GM13977 (cell line): ENCODE measurements at regions not wholly inside any gene's neighbourhood (a gene's known extent, or its start where the extent isn't known, plus 50 kb on each side); places are given as distances from the start of the nearest gene placed in this dataset.
"Not testable (repeated sequence)": the region's sequence is repeated elsewhere in the genome, so short reads cannot be mapped to it uniquely, and the experiment has no call there.

Experiments
- DNase-seq: peaks from one replicate; pipeline ENCODE4 v3.0.0; 2012; ENCODE audit warnings: low spot score
- in situ Hi-C: fragments of 300-500 bp; cut with MboI; formaldehyde crosslinking; loops from one replicate; pipeline ENCODE4 v1.12.0; 2022; ENCODE audit warnings: low sequenced_read_pairs, low pct_unique_long_range_greater_than_20kb, mixed read lengths, inconsistent platforms; ENCODE audit not compliant: unreplicated experiment
- TF ChIP-seq, protein P1 (sequence below): IDR thresholded peaks from 2 replicates; pipeline ENCODE4 v1.5.1; 2012; ENCODE audit warnings: mild to moderate bottlenecking, control low read depth; ENCODE audit not compliant: insufficient read depth; ENCODE audit errors: extremely low read depth, missing control alignments

DNA sequence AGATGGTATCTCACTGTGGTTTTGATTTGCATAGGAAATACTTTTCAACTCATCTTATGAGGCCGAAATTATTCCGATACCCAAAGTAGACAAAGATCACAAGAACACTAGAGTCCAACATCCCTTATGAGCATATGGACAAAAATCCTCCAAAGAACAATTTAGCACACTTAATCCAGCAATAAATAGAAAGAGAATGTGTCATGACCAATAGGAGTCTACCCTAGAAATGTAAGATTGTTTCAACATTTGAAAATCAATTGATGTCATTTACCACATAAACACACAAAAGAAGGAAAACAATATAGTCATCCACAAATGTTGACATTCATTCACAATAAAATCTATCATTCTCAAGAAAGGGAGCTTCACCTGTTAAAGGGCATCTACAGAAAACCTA, 307.8 kb upstream of the SMIM21 start:
- no peak for DNase-seq
- in situ Hi-C loops, result no loop called here
- TF ChIP-seq, protein P1, sequence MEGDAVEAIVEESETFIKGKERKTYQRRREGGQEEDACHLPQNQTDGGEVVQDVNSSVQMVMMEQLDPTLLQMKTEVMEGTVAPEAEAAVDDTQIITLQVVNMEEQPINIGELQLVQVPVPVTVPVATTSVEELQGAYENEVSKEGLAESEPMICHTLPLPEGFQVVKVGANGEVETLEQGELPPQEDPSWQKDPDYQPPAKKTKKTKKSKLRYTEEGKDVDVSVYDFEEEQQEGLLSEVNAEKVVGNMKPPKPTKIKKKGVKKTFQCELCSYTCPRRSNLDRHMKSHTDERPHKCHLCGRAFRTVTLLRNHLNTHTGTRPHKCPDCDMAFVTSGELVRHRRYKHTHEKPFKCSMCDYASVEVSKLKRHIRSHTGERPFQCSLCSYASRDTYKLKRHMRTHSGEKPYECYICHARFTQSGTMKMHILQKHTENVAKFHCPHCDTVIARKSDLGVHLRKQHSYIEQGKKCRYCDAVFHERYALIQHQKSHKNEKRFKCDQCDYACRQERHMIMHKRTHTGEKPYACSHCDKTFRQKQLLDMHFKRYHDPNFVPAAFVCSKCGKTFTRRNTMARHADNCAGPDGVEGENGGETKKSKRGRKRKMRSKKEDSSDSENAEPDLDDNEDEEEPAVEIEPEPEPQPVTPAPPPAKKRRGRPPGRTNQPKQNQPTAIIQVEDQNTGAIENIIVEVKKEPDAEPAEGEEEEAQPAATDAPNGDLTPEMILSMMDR, result no peak

DNA sequence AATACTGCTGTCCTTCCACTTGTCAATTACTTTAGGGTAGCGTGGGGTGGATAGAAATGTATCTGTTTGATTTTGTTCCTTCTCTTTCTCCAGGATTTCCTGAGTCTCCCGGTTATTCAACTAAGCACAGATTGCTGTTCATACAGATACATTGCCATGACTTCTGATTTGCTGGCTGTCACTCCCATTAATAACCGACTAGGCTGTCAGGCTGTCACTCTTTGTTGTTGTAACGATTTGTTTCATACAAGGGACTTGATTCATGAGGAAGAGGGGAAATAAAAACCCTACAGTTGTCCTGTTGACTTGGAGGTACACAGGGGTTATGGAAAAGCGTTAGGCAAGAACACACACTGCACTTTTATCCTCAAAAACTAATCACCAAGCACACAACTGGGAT, 302.7 kb upstream of the SMIM21 start:
- no peak for DNase-seq
- TF ChIP-seq, protein P1, result no peak
- in situ Hi-C loops, result no loop called here

DNA sequence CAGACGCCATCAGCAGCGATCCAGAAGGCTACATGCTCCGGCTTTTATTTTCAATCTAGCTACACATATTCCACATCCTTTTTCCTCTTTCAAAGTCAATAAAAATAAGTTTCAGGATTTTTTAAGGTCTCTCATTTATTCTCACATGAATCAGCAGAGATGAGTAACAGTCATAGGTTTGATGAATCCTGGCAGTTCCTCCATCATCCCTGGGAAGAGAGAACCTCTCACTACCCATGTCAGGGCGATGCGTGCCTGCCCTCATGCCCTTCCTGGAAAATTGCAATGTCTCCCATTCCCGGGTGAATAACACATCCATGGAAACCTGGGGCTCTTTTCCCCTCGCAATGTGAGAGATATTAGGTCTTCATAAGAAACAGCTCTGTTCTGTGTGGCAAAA, 301.1 kb upstream of the SMIM21 start:
- in situ Hi-C loops, result no loop called here
- TF ChIP-seq, protein P1, result no peak
- DNase-seq, result no peak

DNA sequence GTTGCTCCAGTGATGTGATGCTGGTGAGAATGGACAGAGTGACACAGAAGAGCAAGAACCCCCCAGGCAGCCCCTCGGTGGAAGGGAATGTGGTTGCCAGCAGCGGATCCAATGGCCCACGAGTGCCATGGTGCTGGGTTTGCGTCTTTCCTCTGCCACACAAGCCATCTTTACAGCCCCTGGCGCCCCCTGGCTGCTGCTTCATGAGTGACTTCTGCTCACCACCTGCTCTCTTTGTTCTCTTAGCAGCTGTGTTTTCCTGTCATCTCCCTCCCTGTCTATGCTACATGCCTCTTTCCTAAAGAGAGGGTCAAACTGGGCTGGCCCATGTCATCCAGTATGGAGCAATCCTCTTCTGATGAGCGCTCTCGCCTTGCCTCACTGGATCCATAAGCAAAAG, 300.0 kb upstream of the SMIM21 start:
- in situ Hi-C loops, result no loop called here
- TF ChIP-seq, protein P1, result peak; percentile 48
- DNase-seq, result peak; percentile 14

DNA sequence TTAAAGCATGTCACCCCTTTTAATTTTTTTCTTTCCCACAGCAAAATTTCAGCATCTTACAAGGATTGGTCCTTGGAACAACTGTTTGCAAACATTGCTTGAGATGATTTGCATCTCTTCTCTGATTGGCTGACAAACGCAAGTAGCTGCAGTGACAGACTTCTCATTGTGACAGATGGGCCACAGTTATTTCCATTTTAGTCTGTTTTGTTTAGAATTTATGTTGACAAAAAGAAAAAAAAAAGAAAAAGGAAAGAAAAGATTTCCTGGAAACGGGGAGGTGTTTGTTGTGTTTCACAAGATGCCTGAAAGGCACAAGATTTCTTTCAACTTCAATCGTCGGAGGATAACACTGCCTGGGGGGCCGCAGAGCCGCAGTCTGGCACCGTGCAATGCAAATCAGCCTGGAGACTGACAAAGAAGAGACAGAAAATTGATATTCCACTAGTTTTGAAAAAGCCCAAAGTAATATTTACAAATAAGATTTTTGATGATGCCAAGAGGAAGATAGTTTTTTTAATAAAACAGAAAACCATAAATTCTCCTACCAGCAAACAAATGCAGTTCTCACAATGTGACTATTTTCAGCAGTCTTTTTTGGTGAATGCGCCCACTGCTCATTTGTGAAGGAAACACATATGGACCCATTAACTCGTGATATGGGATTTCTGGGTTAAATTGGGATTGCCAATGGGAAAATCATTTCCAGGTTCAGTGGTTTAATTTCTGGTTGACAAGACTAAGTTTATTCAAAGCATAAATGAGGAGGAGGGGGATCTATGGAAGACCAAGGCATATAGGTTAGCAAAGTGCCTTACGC, 296.2 kb upstream of the SMIM21 start:
- DNase-seq, result no peak
- TF ChIP-seq, protein P1, result no peak
- in situ Hi-C loops, result no loop called here

DNA sequence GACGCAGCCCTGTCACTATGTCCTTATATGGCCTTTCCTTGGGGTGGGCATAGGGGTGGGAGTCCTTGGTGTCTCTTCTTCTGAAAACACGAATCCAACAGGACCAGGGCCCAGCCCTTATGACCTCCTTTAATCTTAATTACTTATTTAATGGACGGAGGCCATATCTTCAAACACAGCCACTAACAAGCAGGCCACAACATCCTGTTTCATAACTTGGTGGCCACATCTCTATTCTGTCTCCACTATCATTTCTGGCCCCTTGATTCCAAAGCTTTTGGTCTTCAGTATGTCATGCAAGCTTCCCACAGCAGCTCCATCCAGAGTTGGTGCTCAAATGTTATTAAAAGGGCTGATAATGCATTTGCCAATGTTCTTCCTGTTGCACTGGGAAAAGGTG, 287.3 kb upstream of the SMIM21 start:
- no peak for DNase-seq
- TF ChIP-seq, protein P1, result no peak
- in situ Hi-C loops, result no loop called here

GRCh38 chr18:75712124-75712867, 284.8 kb upstream of the SMIM21 start:
- in situ Hi-C loops, DNase-seq: not testable (repeated sequence)
